Stimulated activated CD4-positive, alpha-beta T cell treated with anti-CD3 and anti-CD28 coated beads, Interleukin-12 subunit alpha, Interleukin-12 subunit beta, amount 100 ng/mL, for 4 hours (primary cell): ENCODE measurements at regions not wholly inside any gene's neighbourhood (a gene's known extent, or its start where the extent isn't known, plus 50 kb on each side); places are given as distances from the start of the nearest gene placed in this dataset.

Source experiments
- DNase-seq: peaks from one replicate; pipeline ENCODE4 v3.0.0-alpha.2; 2020

DNA sequence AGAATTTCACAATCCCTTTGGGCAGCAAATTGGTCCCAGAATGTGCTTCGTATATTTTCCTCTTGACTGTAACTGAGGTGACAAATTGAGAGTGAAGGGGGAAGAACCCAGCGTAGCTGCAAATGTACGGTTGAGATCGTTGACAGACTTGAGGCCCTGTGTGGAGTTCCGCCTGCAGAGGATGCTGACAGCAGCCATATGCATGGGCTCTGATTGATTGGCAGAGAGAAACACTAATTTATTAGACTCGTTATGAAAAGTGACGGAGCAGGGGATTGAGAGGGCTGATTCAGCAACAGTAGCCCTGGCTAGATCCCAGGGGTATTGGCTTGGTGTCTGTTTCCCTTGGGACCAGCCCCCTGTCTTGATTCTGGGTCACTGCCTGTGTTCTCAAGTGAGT is 930.1 kb upstream of the EEF2KMT start:
- DNase-seq: no peak

DNA sequence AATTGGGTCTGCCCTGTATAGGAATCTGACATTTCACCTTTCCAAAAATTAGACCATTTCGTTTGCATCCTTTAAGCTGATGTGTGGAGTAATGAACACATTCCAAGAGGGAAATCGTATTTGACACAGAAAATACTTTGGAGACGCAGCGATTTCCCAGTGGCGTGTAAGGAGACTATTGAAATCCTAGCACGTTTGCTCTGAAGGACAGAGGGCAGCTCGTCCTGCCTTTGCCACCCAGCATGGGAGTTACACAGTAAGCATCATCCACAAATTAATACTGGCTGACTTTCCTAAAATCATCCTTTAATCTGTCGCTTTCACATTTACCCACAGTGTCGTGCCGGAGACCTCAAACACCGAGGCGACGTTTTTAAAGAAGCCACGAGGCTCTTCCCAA is 925.9 kb upstream of the EEF2KMT start:
- DNase-seq: no peak

DNA sequence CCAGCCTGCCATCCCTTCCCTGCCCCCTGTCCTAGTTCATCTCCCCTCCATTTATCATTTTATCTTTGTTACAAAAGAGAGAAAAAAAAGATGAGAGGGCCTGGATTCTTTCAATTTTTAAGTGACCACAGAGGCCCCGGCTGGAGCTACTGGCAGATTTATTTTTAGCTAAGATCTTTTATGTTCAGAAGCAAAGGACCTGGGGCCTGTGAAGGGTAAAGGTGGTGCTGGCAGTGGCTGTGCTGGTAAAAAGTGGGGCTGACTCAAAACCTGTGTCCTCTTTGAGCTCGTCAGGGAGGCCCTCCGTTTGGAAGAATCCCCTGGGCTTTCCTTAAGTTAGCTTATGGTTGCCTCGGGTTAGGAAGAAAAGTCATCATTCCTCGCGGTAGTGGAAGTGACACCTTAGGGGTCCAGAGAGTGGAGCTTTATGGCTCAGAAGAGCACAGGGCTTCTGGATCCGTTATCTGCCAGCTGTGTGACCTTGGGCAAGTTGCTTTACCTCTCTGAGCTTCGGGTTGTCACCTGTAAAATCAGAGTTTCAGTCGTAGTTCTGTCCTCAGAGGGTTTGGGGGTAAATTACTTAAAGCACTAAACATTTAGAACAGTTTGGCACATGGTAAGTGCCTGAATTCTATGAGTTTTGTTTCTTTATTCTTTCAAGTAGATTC is 923.8 kb upstream of the EEF2KMT start:
- DNase-seq: no peak

DNA sequence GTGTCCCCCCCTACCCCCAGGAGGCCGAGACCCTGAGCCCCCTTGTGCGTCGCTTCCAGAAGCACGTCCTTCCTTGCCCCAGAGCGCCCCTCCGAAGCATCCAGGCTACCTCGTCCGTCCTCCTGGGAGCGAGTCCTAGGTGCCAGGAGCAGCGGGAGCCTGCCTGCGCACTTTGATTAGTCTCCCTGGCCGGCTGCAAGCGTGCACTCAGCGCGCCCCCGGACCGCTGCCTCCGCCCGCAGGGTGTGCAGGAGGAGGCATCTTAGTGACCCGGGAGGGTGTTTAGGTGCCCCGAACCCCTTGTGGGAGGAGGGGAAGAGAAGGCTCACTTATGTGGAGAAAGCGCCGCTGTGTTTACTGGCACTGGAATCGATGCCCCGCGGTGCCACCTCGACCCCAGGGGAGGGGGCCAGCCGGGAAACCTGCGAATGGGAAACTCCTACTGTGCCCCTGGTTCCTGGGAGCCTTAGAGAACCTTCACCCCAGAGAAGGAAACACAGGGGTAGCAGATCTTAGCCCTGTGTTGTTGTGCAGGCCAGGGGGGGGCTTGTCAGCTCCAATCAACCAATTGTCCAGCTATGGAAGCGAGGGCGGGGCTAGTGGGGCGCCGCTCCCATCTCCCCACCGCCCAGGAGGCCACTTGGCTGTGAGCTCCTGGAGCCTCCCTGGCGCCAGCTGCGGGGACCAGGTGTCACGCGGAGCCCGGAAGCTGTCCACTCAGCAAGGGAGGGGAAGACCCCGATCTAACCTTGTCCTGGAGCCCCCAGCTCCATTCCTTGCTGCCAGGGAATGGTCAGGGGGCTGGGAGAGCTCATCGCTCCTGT is 922.8 kb upstream of the EEF2KMT start:
- DNase-seq: no peak

DNA sequence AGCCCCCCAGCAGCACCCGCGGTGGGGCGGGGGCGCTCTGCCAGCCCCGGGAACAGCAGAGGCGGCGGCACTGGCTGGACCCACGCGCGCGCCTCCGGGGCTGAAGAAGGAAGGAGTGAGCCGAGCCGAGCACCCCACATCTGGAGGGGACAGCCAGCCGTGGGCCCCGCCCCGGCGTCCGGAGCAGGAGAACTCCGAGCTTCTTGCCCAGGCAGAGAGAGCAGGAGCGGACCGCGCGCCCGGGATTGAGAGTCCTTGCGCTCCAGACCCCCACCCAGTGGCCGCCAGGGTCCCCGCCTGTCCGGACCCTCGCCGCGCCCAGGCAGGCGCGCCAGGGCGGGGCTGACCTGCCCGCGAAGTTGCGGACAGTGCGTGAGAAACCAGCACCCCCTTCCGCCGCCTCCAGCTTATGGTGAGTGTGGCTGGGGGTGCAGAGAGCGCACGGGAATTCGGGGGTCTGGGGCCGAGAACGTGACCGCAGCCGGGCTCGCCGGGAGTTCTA is 921.9 kb upstream of the EEF2KMT start:
- no peak for DNase-seq

DNA sequence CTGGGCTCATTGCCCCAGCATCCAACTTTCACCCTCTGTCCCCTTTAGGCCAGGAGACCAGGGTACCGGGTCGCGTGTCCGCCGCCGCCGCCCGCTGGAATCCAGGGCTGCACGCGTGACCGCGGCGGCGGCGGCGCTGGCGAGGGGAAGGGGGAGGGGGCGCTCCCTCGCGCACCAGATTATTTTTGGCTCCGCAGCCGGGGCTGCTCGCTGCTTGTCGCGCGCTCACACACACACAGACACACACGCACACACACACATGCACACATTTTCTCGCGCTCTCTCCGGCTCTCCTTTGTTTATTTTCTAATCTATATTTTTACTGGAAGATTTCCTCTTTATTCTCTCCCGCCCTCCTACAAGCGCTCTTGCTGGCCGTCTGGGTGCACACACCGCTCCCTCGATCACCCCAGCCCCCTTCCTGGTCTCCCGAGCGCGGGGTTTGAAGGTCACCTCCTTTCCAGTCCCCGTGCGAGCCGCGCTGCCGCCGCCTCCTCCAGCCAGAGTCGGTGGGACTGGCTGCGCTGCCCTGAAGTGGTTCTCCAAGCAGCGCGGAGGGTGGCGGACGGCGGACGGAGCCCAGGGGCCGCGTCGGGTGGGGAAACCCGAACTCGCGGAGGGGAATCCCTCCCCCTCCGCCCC is 921.4 kb upstream of the EEF2KMT start:
- no peak for DNase-seq

DNA sequence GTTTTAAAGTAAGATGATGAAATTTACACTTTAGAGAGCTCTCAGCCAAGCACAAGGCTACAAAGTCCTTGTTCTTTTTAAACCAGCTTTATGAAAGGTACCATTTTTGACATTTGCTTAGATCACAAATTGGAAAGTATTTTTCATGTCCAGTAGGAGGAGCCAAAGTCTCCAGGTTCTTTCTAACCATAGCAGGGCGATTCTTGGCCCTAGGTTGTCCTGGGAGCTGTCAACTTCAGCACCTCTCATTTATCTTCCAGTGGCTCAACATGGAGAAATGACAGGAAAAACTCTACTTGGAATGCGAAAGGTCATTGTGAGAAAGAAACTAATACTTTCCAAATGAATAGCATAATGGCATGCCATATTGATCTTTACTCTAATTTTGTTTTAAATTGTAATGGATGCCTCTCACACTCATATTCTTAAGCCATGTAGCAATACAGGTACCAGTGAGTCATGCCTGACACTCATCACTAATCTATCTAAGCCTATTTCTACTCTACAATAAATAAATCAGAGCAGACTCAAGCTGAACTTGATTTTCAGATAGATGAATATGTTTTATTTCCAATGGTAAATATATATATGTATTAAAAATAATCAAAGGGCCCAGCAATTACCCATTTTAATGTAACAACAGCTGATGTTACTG is 919.1 kb upstream of the EEF2KMT start:
- DNase-seq: no peak

DNA sequence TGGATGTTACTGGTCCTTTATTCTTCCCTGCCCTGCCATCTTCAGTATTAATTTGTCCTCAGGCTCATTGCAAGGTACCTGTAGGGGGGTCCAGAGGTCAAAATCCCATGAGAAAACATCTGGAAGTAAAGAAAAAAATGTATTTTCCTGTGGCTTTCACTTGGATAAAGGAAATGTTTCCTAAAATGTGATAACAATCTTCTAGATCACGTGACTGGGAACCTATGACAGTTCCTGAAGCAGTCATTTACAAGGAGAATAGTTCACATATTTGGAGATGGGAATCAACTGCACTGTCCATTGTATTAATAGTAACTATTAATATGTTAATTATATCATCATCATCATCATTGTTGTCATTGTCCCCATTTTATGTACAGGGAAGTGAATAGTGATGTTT is 915.1 kb upstream of the EEF2KMT start:
- DNase-seq: no peak

DNA sequence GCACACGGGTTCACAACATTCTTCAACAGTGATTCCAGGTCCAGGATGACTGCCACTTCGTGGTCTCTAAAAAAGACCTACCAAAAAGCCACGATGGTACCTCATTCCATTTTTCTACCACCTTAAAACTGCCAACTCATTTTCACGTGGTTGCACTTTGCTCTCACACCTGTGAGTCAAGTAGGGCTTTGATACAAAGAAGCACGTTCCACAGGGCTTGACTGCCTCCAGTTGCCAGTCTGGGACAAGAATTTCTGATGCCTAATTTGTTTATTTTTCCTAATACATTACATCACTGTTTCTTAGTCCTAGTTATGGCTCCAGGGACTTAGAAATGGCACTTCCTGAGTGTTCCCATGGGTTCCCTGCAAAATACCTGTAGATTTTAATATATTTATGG is 911.6 kb upstream of the EEF2KMT start:
- DNase-seq: no peak

DNA sequence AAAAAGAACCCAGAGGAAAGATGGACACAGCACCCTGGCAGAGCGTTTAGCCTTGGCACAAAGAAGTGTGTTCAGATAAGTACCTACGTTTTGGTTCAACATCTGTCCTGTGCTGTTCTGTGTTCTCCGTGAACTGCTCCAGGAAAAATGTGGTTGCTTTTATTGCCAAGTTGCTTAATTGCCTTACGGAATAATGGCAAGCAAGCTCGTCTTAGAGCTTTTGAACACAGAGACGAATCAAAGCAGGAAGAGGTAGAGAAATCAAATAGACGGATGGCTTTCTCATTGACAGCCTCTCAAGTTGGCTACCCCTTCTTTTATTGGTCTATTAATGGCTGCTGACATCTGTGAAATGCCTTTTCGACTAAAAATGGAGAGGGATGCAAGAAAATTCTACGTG is 911.1 kb upstream of the EEF2KMT start:
- DNase-seq: no peak

DNA sequence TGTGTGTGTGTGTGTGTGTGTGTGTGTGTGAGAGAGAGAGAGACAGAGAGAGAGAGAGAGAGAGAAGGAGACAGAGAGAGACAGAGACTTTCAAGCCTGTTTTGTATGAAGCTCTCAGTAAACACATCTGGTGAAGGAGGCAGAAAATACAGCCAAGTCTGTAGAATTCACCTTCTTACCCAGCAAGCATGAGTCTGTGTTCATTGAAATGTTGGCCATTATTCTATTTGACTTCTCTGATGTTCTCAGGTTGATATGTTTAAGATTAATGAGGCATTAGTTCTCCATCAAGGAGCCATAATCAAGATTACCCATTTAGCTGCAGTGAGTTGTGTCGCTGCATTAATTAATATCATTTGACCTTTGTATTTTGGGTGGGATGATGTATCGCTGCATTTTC is 895.8 kb upstream of the EEF2KMT start:
- DNase-seq: no peak

DNA sequence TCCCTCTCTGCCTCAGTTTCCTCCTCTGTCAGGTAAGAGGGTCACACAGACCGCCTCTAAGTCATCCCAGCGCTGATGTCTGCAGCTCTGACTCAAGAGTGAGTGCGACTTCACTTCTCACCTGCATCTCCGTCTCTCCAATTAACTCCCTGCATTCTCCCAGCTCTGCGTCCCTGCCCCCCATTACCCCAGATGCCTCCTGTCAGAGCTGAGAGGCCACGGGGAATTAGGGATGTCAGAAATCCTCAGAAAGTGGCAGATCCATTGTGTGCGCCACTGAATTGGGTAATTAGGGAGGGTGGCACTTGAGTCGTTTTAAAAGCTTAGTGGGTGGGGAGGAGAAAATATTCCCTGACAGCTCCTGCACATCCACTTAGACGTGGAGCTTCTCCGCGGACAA is 885.4 kb upstream of the EEF2KMT start:
- no peak for DNase-seq

DNA sequence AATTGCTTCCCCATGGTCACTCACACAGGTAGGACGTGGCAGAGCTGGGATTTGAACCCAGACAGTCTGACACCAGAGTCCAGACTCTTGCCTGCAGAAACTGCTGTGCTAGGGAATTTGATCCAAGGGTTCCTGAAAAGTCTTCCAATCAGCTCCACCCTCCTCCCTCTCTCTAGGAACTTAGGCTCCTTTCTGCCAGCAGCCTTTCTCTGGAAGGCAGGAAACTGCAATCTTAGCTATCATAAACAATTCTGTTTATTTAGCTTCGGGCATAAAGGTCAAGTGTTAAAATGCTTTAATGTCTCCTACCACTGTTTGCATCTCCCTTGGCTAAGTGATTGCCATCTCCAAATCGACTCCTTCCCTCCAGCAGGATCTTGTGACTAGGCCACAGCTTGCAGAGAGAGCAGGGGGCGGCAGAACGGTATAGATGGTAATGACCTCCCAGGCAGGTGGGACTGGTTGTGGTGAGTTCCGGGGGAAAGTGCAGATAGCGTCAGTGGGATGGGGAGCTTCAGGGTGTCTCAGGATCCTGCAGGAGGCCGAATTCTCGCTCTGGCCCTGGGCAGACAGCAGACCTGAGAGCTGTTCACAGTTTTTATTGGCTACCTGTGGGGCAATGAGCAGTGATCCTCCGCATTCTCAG is 882.4 kb upstream of the EEF2KMT start:
- no peak for DNase-seq

DNA sequence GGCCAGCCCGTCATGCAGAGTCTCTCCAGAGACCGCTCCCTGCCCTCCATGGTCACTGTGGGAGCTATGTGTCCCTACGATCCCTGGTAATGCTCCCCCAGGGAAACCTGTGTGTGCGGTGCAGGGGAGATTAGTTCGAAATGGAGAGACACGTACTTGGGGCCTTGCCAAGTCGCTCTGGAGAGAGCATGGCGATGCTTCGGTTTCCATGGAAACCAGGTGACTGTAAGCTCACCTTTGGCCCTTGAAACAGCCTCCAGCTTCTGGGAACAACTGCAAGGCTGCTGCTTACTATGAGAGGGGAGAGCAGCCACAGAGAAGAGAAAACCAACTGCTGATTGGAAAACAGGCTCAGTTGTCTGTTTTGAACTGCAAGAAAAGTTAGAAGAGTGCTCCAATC is 879.7 kb upstream of the EEF2KMT start:
- DNase-seq: no peak

DNA sequence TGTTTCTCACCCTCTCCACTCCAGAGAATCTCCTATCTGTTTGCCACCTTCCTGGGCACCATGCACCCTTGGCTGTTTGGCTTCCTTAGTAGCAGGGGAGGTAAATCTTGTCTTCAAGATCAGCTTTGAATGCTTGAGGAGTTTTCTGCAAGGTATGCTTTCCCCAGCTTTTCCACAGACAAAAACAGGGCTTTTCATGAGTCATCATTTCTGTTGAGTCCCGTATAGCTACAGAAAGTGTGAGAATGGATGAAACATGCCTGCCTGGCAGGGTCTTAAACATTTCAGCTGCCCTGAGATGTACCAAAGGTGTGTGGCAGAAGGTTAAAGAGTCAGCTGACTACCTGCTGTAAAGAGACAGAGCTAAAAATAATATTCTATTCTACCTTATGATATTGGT is 875.2 kb upstream of the EEF2KMT start:
- no peak for DNase-seq

DNA sequence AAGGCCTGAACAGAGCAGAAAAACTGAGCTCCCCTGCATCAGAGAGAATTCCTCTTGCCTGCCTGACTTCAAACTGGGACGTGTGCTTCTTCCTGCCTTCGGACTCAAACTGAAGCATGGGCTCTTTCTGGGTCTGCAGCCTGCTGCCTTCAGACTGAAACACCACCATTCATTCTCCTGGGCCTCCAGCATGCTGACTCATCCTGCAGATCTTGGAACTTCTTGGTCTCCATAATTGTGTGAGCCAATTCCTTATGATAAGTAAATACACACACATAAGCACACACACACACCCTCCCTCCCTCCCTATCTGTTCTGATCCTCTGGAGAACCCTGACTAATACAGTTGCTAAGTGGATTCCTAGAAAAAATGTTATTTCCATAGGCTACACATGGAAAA is 874.3 kb upstream of the EEF2KMT start:
- DNase-seq: no peak

DNA sequence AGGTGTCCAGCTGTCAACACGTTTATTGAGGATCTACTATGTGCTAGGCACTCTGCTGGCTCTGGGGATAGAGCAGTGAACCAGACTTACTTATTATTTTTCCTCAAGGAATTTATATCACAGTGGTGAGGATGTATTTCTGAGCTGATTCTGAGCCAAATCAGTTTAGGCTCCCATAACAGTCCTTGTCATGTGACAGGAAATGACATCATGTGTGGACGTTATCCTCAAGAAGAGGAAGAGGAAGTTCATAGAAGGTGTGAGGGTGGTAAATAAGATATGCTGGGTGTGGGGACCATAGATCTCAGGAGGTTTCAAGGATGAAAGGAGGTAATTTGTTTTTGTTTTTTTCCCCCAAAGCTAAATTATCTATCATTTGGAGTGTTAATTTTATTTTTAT is 873.5 kb upstream of the EEF2KMT start:
- DNase-seq: no peak

DNA sequence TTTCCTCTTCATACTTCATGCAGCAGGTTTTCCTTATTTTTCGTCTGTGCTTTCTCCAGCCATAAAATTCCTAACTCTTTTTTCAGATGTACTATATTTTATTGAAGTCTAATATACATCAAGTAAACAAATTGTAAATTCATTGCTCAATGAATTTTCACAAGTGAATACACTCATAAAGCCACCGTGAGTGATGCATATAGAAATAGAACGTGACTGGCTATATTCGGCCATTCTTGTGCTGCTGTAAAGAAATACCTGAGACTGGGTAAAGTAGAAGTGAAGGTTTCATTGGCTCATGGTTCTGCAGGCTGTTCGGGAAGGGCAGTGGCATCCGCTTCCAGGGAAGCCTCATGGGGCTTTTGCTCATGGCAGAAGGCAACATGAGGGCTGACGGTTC is 868.4 kb upstream of the EEF2KMT start:
- no peak for DNase-seq

DNA sequence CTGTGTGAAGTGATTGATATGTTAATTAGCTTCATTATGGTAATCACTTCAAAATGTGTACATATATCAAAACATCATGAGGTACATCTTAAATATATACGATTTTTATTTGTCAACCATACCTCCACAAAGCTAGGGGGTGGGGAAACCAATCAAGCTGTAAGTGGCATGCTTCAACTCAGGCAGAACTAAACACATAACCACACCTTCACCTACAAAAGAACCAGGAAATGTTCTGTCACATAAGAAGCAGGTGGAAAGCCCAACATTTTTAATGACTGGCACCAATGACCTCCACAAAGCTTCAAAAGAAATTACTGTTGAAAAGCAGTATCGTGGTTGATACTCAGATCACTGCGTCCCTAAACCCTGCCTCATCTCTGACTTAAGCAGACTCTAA is 867.7 kb upstream of the EEF2KMT start:
- no peak for DNase-seq

DNA sequence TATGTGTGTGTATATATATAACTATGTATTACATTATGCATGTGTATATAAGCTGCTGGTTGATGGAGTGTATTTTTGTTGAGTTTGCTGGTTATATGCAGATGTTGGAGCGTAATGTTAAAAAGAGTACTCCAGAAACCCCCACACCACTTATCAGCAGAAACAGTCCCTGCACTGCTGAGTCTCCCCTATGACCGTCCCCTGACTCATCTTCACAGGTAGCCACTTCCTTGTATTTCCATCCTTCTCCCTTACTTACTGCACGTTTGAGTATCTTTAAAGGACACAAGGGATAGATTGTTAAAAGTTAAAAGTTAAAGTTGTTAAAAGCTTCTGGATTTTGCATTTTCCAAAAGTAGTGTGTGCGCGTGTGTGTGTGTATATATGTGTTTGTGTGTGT is 853.9 kb upstream of the EEF2KMT start:
- DNase-seq: no peak

DNA sequence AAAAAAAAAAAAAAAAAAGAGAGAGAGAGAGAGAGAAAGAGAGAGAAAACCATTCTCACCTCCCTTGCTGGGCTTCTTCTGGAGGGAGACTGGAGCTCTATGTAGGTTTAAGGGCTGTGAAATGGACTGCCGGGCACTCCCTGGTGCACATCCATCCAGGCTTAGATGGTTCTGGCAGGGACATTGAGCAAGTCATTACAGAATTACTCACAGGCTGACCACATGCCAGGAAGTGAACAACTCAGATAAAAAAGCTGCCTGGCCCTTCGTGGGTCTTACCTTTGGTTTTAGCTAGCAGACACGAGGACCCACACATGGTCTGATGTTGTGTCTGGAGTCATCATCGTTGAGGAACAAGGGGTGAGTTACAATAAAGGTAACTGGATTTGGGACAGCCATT is 847.4 kb upstream of the EEF2KMT start:
- DNase-seq: no peak

DNA sequence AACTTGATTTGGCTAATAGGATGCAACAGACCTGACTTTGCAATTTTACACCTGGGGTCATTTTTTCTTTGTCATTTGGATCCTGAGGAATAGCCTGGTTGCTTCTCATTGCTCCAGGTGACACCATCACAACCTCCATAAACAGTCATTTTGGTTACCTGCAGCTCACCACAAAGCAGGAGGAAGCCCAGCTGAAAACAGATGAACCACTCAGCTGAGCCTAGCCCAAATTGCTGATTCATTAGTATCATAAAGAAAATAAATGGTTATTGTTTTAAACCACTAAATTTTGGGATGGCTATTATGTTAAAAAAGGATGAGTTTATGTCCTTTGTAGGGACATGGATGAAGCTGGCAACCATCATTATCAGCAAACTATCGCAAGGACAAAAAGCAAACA is 841.0 kb upstream of the EEF2KMT start:
- DNase-seq: no peak

DNA sequence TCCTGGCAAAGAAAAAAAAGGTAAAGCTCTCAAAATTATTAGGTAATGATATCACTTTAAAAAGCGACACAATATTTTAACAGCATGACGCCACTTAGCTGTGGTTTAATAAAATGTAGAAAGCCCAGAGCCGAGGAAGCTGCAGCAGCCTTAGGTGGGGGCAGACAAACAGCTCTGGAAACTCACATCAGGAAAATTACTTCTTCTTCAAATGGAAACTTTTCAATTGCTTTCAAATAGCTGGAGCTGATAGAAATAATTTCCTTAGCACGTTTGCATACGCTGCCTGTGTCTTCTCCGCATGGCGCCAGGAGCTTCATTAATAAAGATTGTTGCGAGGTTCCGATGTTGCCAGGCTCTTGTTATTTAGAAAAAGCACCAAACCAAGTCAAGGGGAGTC is 835.3 kb upstream of the EEF2KMT start:
- DNase-seq: no peak
